Progenitor cell of endocrine pancreas (in vitro differentiated cells): ENCODE measurements at regions not wholly inside any gene's neighbourhood (a gene's known extent, or its start where the extent isn't known, plus 50 kb on each side); places are given as distances from the start of the nearest gene placed in this dataset.

Source experiments
- DNase-seq: peaks from one replicate; pipeline ENCODE4 v3.0.0; 2021; ENCODE audit warnings: low spot score; ENCODE audit not compliant: unreplicated experiment
- H3K27ac Mint-ChIP-seq: 2 replicates; pipeline ENCODE4 v1.8.0; 2021; ENCODE audit warnings: mild to moderate bottlenecking, moderate library complexity, mixed read lengths
- H3K27me3 Mint-ChIP-seq: 2 replicates; pipeline ENCODE4 v1.8.0; 2021; ENCODE audit warnings: mixed read lengths
- H3K36me3 Mint-ChIP-seq: 2 replicates; pipeline ENCODE4 v1.8.0; 2022; ENCODE audit warnings: mixed read lengths; ENCODE audit not compliant: insufficient read depth
- H3K4me1 Mint-ChIP-seq: 2 replicates; pipeline ENCODE4 v1.8.0; 2021; ENCODE audit warnings: low read depth, mixed read lengths
- H3K4me3 Mint-ChIP-seq: 2 replicates; pipeline ENCODE4 v1.8.0; 2021; ENCODE audit warnings: low read depth, mild to moderate bottlenecking, moderate library complexity, mixed read lengths
- H3K9me3 Mint-ChIP-seq: 2 replicates; pipeline ENCODE4 v1.8.0; 2021; ENCODE audit warnings: low read depth, mixed read lengths
- CTCF ChIP-seq: fragments of 200-600 bp; sonication (generic); IDR thresholded peaks from one replicate; pipeline ENCODE4 v1.5.0; 2021; ENCODE audit warnings: antibody characterized with exemption, mild to moderate bottlenecking; ENCODE audit not compliant: unreplicated experiment

- TF ChIP-seq CTCF = no peak
- peak overlapping the region; percentile 91 for H3K27ac Mint-ChIP-seq
- no peaks in the 10 kb centered on the region for H3K36me3 Mint-ChIP-seq
- no peak for DNase-seq
- H3K4me3 Mint-ChIP-seq = peak overlapping the region; percentile 0
- no peaks in the 10 kb centered on the region for H3K9me3 Mint-ChIP-seq
- H3K27me3 Mint-ChIP-seq = no peaks in the 10 kb centered on the region
- H3K4me1 Mint-ChIP-seq = peaks cover 44% of the 10 kb centered on the region
Observed at GRCh38 chr1:83741348-83741747, 257.6 kb downstream of the TTLL7 start.

GRCh38 chr1:83735526-83735925 lies 263.4 kb downstream of the TTLL7 start:
- no peaks in the 10 kb centered on the region for H3K9me3 Mint-ChIP-seq
- DNase-seq = no peak
- H3K27ac Mint-ChIP-seq = no peak overlapping the region
- H3K36me3 Mint-ChIP-seq = no peaks in the 10 kb centered on the region
- H3K4me1 Mint-ChIP-seq = peaks cover 7% of the 10 kb centered on the region
- no peaks in the 10 kb centered on the region for H3K27me3 Mint-ChIP-seq
- H3K4me3 Mint-ChIP-seq = no peak overlapping the region
- no peak for TF ChIP-seq CTCF

GRCh38 chr1:83734420-83734819 lies 264.5 kb downstream of the TTLL7 start:
- no peaks in the 10 kb centered on the region for H3K27me3 Mint-ChIP-seq
- no peak for DNase-seq
- H3K36me3 Mint-ChIP-seq = no peaks in the 10 kb centered on the region
- H3K27ac Mint-ChIP-seq = no peak overlapping the region
- H3K4me1 Mint-ChIP-seq = peaks cover 2% of the 10 kb centered on the region
- H3K9me3 Mint-ChIP-seq = no peaks in the 10 kb centered on the region
- TF ChIP-seq CTCF = no peak
- no peak overlapping the region for H3K4me3 Mint-ChIP-seq

- DNase-seq = no peak
- no peaks in the 10 kb centered on the region for H3K27me3 Mint-ChIP-seq
- no peak overlapping the region for H3K27ac Mint-ChIP-seq
- H3K9me3 Mint-ChIP-seq = no peaks in the 10 kb centered on the region
- peaks cover 1% of the 10 kb centered on the region for H3K4me1 Mint-ChIP-seq
- H3K4me3 Mint-ChIP-seq = no peak overlapping the region
- no peaks in the 10 kb centered on the region for H3K36me3 Mint-ChIP-seq
- TF ChIP-seq CTCF = no peak
Observed at GRCh38 chr1:83725735-83726360, 273.1 kb downstream of the TTLL7 start.

GRCh38 chr1:83718338-83718737 lies 280.6 kb downstream of the TTLL7 start:
- TF ChIP-seq CTCF = no peak
- Mint-ChIP-seq H3K36me3 (no peaks in the 10 kb centered on the region), H3K27ac (no peak overlapping the region), H3K9me3 (no peaks in the 10 kb centered on the region), H3K4me3 (no peak overlapping the region), H3K27me3 (no peaks in the 10 kb centered on the region), H3K4me1 (peaks cover 7% of the 10 kb centered on the region)
- no peak for DNase-seq
